ENCODE measurements at regions not wholly inside any gene's neighbourhood (a gene's known extent, or its start where the extent isn't known, plus 50 kb on each side); places are given as distances from the start of the nearest gene placed in this dataset.

GRCh38 chr7:124692425-124692824 lies 73.2 kb downstream of the GPR37 start:
- no peak for FAIRE-seq
- no peak for DNase-seq (ENCODE audit: insufficient read length, low spot score)

DNA sequence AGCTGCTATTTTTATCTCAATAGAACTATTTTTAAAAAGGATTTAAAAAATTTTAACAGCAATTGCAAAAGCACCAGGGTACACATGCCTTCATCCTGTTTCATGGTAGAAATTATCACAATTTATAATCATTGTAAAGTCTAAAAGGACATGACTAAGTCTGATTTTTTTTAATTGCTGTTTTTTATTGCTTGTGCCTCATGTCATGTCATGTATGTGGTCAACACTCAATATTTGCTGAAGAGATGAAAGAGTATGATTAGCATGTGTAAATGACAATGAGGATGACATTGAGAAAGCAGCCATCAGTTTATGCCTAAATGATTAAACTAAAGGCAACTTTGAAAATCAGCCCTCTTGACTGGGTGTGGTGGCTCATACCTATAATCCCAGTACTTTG lies 74.8 kb downstream of the GPR37 start:
- DNase-seq (ENCODE audit: insufficient read length, low spot score) (no peak), FAIRE-seq (no peak)

- DNase-seq (ENCODE audit: insufficient read length, low spot score) (no peak), FAIRE-seq (no peak)
Measured at GRCh38 chr7:124689931-124690330, 75.7 kb downstream of the GPR37 start.

GRCh38 chr7:124689523-124689922 lies 76.1 kb downstream of the GPR37 start:
- FAIRE-seq (no peak), DNase-seq (ENCODE audit: insufficient read length, low spot score) (no peak)

GRCh38 chr7:124688991-124689390 lies 76.6 kb downstream of the GPR37 start:
- FAIRE-seq = no peak

DNA sequence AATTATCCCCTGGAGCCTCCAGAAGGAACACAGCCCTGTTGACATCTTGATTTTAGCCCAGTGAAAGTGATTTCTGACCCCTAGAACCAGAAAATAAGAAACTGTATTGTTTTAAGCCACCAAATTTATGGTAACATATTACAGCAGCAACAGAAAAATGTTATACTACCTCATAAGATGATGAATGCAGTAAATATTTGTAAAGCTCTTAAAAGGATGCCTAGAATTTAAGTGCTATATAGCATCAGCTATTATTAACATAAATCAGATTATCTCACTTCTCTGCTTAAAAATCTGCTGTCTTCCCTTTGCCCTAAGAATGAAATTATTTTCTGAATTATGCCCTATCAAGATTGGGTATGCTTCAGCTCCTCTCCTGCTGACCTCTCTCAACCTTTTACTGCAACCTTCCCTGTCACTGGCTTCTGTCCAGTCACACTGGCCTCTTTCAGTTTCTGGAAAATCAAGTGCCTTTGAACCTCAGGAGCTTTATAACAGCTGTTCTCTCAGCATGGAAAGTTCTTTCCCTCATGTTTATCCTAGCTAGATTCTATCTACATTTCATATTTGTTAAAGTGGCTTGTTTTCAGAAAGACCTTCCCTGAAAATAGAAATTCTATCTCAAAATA lies 78.9 kb downstream of the GPR37 start:
- DNase-seq (ENCODE audit: insufficient read length, low spot score) (no peak), FAIRE-seq (no peak)

More at GRCh38 chr7:124688991-124689390, 76.6 kb downstream of the GPR37 start:
- no peak for DNase-seq (ENCODE audit: insufficient read length, low spot score)

- DNase-seq (ENCODE audit: insufficient read length, low spot score) = no peak
- no peak for FAIRE-seq
Measured at GRCh38 chr7:124681946-124682345, 83.6 kb downstream of the GPR37 start.

GRCh38 chr7:124680304-124680703 lies 85.3 kb downstream of the GPR37 start:
- FAIRE-seq (no peak), DNase-seq (ENCODE audit: insufficient read length, low spot score) (no peak)

DNA sequence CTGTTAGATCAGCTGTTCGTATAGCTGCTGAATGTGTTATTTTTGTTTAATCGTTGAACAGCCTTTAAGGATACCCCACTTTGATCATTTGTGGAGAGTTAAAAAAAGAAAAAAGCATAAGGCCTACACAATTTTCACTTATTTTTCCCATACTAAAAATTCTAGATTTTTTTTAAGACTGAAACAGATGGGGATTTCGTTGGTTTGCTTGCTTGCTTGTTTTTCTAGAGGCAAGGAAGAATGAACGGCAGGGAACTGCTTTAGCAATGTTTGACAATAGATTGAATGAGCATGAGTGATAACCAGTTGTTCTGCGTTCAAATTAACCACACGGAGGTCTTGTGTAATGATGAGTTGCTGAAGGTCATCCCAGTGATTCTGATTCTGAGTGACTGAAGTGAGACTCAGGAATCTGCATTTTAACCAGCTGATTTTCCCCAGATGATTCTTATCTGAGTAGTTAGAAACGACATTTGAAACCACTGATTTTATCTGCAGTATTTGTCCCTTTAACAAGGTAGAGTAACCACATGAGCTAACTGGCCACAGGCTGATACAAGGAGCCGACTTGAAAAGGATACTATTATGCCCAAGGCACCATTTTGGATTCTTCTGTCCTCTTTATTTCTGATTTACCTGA lies 85.9 kb downstream of the GPR37 start:
- no peak for DNase-seq (ENCODE audit: insufficient read length, low spot score)
- FAIRE-seq = no peak

DNA sequence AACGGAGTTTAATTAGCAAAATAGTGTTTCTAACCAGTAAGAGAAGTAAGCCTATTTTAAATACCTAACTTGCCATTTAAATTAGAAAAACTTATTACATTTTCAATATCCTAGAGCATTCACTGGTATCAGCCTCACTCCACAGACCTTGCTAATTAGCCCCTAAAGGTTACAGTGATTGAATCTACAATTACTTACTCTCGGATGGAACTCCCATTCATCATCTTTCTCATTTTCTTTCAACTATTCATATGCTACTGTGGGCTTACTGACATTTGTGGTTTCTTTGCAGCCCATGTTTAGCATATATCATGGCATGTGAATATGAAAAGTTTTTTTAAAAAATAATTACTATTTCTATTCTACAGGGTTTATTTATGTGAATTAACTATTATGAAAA lies 86.4 kb downstream of the GPR37 start:
- DNase-seq (ENCODE audit: insufficient read length, low spot score) = no peak
- FAIRE-seq = no peak

- no peak for FAIRE-seq
- no peak for DNase-seq (ENCODE audit: insufficient read length, low spot score)
Measured at GRCh38 chr7:124674451-124674850, 91.1 kb downstream of the GPR37 start.

DNA sequence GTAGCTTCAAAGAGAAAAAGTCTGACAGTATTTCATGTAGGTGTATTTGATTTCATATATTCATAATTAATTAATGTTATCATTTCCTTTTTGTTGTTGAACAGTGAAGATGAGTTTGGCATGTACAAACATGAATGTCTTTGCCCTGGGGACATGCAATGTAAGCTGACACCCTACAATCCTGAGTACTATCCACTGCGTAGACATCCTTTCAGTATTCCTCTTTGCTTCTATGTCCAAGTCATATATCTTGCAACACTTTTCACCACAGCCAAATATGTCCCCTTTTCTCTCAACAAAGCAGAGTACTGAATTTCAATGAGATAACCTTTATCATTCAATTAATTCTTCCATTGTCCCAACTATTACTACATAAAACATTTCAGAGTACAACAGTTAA lies 93.6 kb downstream of the GPR37 start:
- FAIRE-seq = no peak
- DNase-seq (ENCODE audit: insufficient read length, low spot score) = peak; percentile 23

DNA sequence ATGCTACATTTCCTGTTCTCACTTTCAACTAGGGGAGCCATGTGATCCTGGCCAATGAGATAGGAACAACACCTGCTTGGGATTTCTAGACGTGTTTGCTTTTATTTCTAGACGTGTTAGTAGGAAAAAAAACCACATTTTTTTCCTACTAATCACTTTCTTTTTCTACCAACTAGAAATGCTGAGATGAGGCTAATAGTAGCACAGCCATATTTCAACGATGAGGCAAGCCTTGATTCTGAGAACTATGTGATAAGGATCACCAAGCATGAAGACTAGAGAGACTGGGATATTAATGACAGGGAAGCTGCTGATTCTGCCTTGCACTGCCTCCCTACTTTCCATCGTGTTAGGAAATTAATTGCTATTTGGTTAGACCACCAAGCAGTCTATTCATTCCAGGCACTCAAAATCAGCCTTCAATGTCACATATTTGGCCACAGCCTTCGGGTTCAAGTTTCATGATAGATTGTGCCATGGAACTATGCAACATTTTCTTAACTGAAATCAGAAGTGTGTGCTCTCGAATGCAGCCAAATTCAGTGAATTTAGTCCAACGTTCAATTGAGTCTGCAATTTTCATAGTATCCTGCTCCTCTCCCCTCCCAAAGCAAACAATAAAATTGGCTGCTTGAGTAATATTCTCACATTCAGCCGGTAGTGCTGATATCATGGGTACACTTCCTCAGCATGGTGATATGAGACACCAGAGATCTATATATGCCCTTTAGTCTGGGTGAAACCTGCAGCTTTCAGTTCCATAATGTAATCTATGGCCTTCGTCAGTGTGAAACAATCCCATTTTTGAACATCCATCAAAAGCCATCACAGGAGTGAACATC lies 98.1 kb downstream of the GPR37 start:
- no peak for DNase-seq (ENCODE audit: insufficient read length, low spot score)
- no peak for FAIRE-seq

DNA sequence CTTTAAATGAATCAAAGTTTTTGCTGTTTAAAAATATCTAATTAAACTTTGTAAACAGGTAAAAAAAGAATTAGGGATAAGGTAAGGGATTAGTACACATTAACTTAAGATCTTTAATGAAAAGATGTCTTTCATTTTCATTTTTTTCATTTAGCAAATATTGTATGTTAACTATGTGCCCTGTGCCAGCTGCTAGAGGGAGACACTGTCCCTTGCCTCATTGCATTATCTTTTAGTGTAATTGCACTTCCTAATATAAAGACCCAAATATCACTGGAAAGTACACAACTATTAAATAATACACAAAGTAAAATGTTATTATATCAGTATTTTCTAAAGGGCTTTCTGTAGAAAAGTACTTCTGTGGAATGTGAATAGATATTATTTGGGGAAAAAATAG lies 102.7 kb downstream of the GPR37 start:
- no peak for FAIRE-seq
- DNase-seq (ENCODE audit: insufficient read length, low spot score) = no peak

DNA sequence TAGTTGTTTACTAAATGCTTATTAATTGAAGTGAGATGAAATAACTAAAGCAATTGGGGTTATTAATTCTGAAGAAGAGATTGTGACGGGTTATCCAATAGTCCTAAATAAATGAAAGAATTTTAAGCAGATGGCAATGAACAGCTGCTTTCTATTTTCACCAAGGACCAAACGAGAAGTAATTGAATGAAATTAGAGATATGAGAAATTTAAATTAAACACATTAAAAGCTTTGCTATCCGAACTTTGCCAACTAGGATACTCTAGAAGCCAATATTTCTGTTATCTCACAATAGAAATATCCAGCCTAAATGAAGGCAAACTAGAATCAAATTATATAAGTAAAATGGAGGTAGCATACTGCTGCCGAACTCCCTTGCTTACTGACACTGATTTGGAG lies 103.2 kb downstream of the GPR37 start:
- DNase-seq (ENCODE audit: insufficient read length, low spot score) (no peak), FAIRE-seq (no peak)

GRCh38 chr7:124655990-124656389 lies 109.6 kb downstream of the GPR37 start:
- no peak for FAIRE-seq

DNA sequence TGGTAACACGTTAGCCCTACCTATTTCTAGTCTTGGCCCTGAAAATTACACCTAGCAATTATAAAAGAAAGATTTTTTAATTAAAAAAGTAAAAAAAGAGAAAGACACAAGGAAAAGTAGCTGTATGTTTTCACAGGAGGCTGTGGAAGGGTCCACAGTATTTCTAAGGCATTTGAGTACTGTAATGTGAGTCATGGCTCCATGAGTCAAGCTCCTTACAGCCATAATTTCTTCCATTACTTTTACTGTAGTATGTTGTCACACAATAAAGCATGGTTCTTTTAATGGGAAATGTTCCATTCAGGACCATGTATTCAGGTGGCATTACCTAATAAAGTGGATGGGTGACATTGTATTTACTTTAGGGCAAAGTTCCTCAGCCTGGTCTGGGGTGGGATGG lies 113.4 kb downstream of the GPR37 start:
- DNase-seq (ENCODE audit: insufficient read length, low spot score) = no peak
- no peak for FAIRE-seq

More at GRCh38 chr7:124655990-124656389, 109.6 kb downstream of the GPR37 start:
- no peak for DNase-seq (ENCODE audit: insufficient read length, low spot score)

GRCh38 chr7:124651136-124651535 lies 114.5 kb downstream of the GPR37 start:
- no peak for DNase-seq (ENCODE audit: insufficient read length, low spot score)
- no peak for FAIRE-seq

DNA sequence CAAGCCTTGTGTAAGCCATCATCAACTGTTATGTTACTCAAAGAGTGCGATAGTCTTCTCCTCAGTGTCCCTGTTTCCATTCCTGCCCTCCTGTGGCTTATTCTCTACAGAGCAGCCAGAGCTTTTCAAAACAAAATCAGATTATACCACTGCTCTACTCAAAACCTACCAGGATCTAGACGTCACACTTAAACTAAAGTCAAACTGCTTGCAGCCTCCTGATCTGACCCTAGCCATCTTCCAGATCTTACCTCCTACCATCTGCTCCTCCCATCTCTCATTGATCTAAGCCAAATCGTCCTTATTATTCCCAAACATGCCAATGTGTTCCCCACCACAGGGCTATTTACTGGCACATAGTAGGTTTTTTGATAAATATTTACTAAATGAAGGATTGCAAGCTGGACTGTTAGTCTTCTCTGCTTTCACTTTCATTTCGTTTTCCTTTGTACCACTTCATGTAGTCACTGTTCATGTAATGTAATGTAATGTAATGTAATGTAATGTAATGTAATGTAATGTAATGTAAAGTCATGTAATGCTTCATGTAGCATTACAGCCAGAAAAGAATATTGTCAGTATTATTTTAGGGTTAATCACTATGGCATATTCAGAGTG lies 116.1 kb downstream of the GPR37 start:
- DNase-seq (ENCODE audit: insufficient read length, low spot score) (no peak), FAIRE-seq (no peak)

GRCh38 chr7:124647630-124648306 lies 117.8 kb downstream of the GPR37 start:
- no peak for FAIRE-seq

GRCh38 chr7:124645704-124646103 lies 119.9 kb downstream of the GPR37 start:
- DNase-seq (ENCODE audit: insufficient read length, low spot score) = no peak

More at GRCh38 chr7:124647630-124648306, 117.8 kb downstream of the GPR37 start:
- no peak for DNase-seq (ENCODE audit: insufficient read length, low spot score)

More at GRCh38 chr7:124645704-124646103, 119.9 kb downstream of the GPR37 start:
- no peak for FAIRE-seq
